OCI-LY3 (cell line): ENCODE measurements at regions not wholly inside any gene's neighbourhood (a gene's known extent, or its start where the extent isn't known, plus 50 kb on each side); places are given as distances from the start of the nearest gene placed in this dataset.

Experiments
- EZH2phosphoT487 ChIP-seq: fragments of 200-600 bp; shearing (Covaris generic); IDR thresholded peaks from 2 replicates; pipeline ENCODE4 v1.6.1; 2018; ENCODE audit warnings: antibody characterized with exemption, mixed run types, low read depth
- TF ChIP-seq, protein P1 (sequence below): fragments of 200-600, 300-600 bp; sonication (generic); IDR thresholded peaks from 2 replicates; pipeline ENCODE4 v1.5.1; 2014; ENCODE audit warnings: antibody characterized with exemption, low read length, low read depth

DNA sequence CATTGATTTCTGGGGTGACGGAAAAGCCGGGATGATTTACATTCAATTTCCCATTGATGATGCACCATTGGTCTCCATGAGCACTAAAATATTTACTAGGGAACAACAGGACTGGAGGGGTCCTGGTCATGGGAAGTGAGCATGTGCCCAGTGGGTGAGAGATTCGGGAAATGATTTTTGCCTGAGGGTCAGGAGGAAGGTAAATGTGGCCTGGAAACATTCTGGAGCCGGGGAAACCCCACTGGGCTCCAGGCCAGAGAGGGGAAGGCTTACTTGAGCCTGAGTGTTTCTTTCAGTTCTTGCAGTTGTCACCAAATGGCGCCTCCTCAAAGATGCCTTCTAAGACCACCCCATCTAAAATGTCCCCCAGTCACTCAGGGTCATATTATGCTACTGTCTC is 532.3 kb upstream of the TBX3 start:
- TF ChIP-seq, protein P1, sequence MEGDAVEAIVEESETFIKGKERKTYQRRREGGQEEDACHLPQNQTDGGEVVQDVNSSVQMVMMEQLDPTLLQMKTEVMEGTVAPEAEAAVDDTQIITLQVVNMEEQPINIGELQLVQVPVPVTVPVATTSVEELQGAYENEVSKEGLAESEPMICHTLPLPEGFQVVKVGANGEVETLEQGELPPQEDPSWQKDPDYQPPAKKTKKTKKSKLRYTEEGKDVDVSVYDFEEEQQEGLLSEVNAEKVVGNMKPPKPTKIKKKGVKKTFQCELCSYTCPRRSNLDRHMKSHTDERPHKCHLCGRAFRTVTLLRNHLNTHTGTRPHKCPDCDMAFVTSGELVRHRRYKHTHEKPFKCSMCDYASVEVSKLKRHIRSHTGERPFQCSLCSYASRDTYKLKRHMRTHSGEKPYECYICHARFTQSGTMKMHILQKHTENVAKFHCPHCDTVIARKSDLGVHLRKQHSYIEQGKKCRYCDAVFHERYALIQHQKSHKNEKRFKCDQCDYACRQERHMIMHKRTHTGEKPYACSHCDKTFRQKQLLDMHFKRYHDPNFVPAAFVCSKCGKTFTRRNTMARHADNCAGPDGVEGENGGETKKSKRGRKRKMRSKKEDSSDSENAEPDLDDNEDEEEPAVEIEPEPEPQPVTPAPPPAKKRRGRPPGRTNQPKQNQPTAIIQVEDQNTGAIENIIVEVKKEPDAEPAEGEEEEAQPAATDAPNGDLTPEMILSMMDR: no peak
- no peak for TF ChIP-seq EZH2phosphoT487
